ENCODE measurements at regions not wholly inside any gene's neighbourhood (a gene's known extent, or its start where the extent isn't known, plus 50 kb on each side); places are given as distances from the start of the nearest gene placed in this dataset.

- TF ChIP-seq POLR2A (IDR thresholded peaks at IDR 0.05) = no peak
- no peak for TF ChIP-seq POLR2AphosphoS5 (IDR thresholded peaks at IDR 0.05)
- TF ChIP-seq, protein P1, sequence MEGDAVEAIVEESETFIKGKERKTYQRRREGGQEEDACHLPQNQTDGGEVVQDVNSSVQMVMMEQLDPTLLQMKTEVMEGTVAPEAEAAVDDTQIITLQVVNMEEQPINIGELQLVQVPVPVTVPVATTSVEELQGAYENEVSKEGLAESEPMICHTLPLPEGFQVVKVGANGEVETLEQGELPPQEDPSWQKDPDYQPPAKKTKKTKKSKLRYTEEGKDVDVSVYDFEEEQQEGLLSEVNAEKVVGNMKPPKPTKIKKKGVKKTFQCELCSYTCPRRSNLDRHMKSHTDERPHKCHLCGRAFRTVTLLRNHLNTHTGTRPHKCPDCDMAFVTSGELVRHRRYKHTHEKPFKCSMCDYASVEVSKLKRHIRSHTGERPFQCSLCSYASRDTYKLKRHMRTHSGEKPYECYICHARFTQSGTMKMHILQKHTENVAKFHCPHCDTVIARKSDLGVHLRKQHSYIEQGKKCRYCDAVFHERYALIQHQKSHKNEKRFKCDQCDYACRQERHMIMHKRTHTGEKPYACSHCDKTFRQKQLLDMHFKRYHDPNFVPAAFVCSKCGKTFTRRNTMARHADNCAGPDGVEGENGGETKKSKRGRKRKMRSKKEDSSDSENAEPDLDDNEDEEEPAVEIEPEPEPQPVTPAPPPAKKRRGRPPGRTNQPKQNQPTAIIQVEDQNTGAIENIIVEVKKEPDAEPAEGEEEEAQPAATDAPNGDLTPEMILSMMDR (IDR thresholded peaks at IDR 0.05) = no peak
Observed at GRCh38 chr13:74452881-74453280, 318.7 kb upstream of the KLF12 start.

All from breast epithelium (tissue), 3 donors.